MCF 10A (cell line): ENCODE measurements at regions not wholly inside any gene's neighbourhood (a gene's known extent, or its start where the extent isn't known, plus 50 kb on each side); places are given as distances from the start of the nearest gene placed in this dataset.

Source experiments
- BruUV-seq: library from RNA; stranded (reverse); fragments of 400-500 nt; replicated peaks from 2 replicates; lab custom pipeline; 2021; lab: Mats Ljungman, UMichigan
- CTCF ChIA-PET: fragments of 300-600 bp; sonication (Branson Sonifier 250); formaldehyde crosslinking; extraction: SDS; loops from one replicate; lab custom pipeline; 2021; ENCODE audit warnings: antibody characterized with exemption, inconsistent platforms; lab: Yijun Ruan, JAX
- POLR2A ChIA-PET: fragments of 300-600, 350-650 bp; sonication (Branson Sonifier 250); formaldehyde crosslinking; extraction: SDS; loops from one replicate; lab custom pipeline; 2020; ENCODE audit warnings: antibody characterized with exemption, inconsistent platforms; lab: Yijun Ruan, JAX
- DNase-seq: peaks from one replicate; pipeline ENCODE4 v3.0.0-alpha.2; 2018; ENCODE audit not compliant: unreplicated experiment
- H3K27ac Mint-ChIP-seq: one replicate; pipeline ENCODE4 v1.8.0; 2022; ENCODE audit warnings: mild to moderate bottlenecking, low read depth, mixed read lengths; ENCODE audit not compliant: unreplicated experiment
- H3K27me3 Mint-ChIP-seq: one replicate; pipeline ENCODE4 v1.8.0; 2022; ENCODE audit warnings: mixed read lengths; ENCODE audit not compliant: insufficient read depth, unreplicated experiment
- H3K36me3 Mint-ChIP-seq: one replicate; pipeline ENCODE4 v1.8.0; 2022; ENCODE audit warnings: mild to moderate bottlenecking, moderate library complexity, mixed read lengths; ENCODE audit not compliant: insufficient read depth, unreplicated experiment
- H3K4me1 Mint-ChIP-seq: one replicate; pipeline ENCODE4 v1.8.0; 2022; ENCODE audit warnings: mixed read lengths; ENCODE audit not compliant: insufficient read depth, unreplicated experiment
- H3K4me3 Mint-ChIP-seq: one replicate; pipeline ENCODE4 v1.8.0; 2022; ENCODE audit warnings: mild to moderate bottlenecking, moderate library complexity, mixed read lengths; ENCODE audit not compliant: unreplicated experiment
- H3K9me3 Mint-ChIP-seq: one replicate; pipeline ENCODE4 v1.8.0; 2022; ENCODE audit warnings: mixed read lengths; ENCODE audit not compliant: unreplicated experiment
- CTCF ChIP-seq: fragments of 200-600 bp; IDR thresholded peaks from one replicate; pipeline ENCODE4 v1.8.0; 2022; ENCODE audit warnings: antibody characterized with exemption, mild to moderate bottlenecking; ENCODE audit not compliant: unreplicated experiment
- intact Hi-C: fragments of 100-400 bp; cut with micrococcal nuclease; formaldehyde crosslinking; loops from 2 replicates; pipeline ENCODE4 v1.14.1; 2022

GRCh38 chr10:117899181-117899683 lies 147.5 kb downstream of the RAB11FIP2 start:
- CTCF ChIA-PET: no interaction called here
- peaks cover 7% of the 10 kb centered on the region for H3K9me3 Mint-ChIP-seq
- POLR2A ChIA-PET: interaction anchor here (0.6 kb wide), 1 partner anchor 49 kb away, joined by 3 read pairs; no protein-coding TSS in a partner anchor

GRCh38 chr10:117900280-117900679 lies 146.5 kb downstream of the RAB11FIP2 start:
- no peak for TF ChIP-seq CTCF
- CTCF ChIA-PET: no interaction called here

More at GRCh38 chr10:117899181-117899683, 147.5 kb downstream of the RAB11FIP2 start:
- no peak overlapping the region for H3K4me3 Mint-ChIP-seq
- TF ChIP-seq CTCF: no peak
- BruUV-seq: no TSS peak
- H3K4me1 Mint-ChIP-seq: peaks cover 6% of the 10 kb centered on the region
- no peak for DNase-seq
- H3K36me3 Mint-ChIP-seq: no peaks in the 10 kb centered on the region
- intact Hi-C loops: no loop called here
- H3K27ac Mint-ChIP-seq: no peak overlapping the region
- H3K27me3 Mint-ChIP-seq: no peaks in the 10 kb centered on the region

GRCh38 chr10:117903854-117904253 lies 142.9 kb downstream of the RAB11FIP2 start:
- peaks cover 11% of the 10 kb centered on the region for H3K27me3 Mint-ChIP-seq
- H3K9me3 Mint-ChIP-seq: no peaks in the 10 kb centered on the region
- no peak for DNase-seq
- H3K27ac Mint-ChIP-seq: no peak overlapping the region
- POLR2A ChIA-PET: no interaction called here
- CTCF ChIA-PET: no interaction called here
- H3K4me3 Mint-ChIP-seq: no peak overlapping the region
- no peaks in the 10 kb centered on the region for H3K36me3 Mint-ChIP-seq
- intact Hi-C loops: no loop called here
- TF ChIP-seq CTCF: no peak
- no TSS peak for BruUV-seq
- H3K4me1 Mint-ChIP-seq: peaks cover 6% of the 10 kb centered on the region

More at GRCh38 chr10:117900280-117900679, 146.5 kb downstream of the RAB11FIP2 start:
- H3K27me3 Mint-ChIP-seq: no peaks in the 10 kb centered on the region
- intact Hi-C loops: no loop called here
- no peak overlapping the region for H3K4me3 Mint-ChIP-seq
- no TSS peak for BruUV-seq
- H3K27ac Mint-ChIP-seq: no peak overlapping the region
- POLR2A ChIA-PET: interaction anchor here (1.6 kb wide), 1 partner anchor 12 kb away, joined by 4 read pairs; no protein-coding TSS in a partner anchor
- peaks cover 6% of the 10 kb centered on the region for H3K4me1 Mint-ChIP-seq
- DNase-seq: no peak
- H3K9me3 Mint-ChIP-seq: peaks cover 7% of the 10 kb centered on the region
- no peaks in the 10 kb centered on the region for H3K36me3 Mint-ChIP-seq

- BruUV-seq: no TSS peak
- Mint-ChIP-seq H3K4me1 (no peaks in the 10 kb centered on the region), H3K36me3 (no peaks in the 10 kb centered on the region), H3K27ac (no peak overlapping the region), H3K9me3 (no peaks in the 10 kb centered on the region), H3K27me3 (peaks cover 11% of the 10 kb centered on the region), H3K4me3 (no peak overlapping the region)
- ChIA-PET CTCF (no interaction called here), POLR2A (interaction anchor here (0.5 kb wide), 1 partner anchor 398 kb away, joined by 3 read pairs; no protein-coding TSS in a partner anchor)
- DNase-seq: no peak
- no peak for TF ChIP-seq CTCF
- intact Hi-C loops: no loop called here
Measured at GRCh38 chr10:117905404-117905803, 141.3 kb downstream of the RAB11FIP2 start.
